DMS53 treated with DMSO at 0.1 percent for 48 hours (cell line): ENCODE measurements at regions not wholly inside any gene's neighbourhood (a gene's known extent, or its start where the extent isn't known, plus 50 kb on each side); places are given as distances from the start of the nearest gene placed in this dataset.
A peak's percentile ranks its signal among the peaks of the same experiment; 100 is the strongest.

Experiments used
- DNase-seq: peaks from one replicate; lab custom pipeline; 2025; ENCODE audit not compliant: unreplicated experiment; lab: John Stamatoyannopoulos, UW

GRCh38 chr12:28104903-28105864, 85.1 kb upstream of the CCDC91 start:
- DNase-seq = no peak

DNA sequence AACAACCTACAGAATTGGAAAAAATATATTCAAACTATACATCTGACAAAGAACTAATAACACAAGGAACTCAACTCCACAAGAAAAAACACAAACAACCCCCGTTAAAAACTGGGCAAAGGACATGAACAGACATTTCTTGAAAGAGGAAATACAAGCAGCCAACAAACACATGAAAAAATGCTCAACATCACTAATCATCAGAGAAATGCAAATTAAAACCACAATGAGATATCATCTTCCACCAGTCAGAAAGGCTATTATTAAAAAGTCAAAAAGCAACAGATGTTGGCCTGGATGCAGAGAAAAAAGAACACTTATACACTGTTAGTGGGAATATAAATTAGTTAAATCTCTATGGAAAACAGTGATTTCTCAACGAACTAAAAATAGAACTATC, 82.6 kb upstream of the CCDC91 start:
- DNase-seq = no peak

DNA sequence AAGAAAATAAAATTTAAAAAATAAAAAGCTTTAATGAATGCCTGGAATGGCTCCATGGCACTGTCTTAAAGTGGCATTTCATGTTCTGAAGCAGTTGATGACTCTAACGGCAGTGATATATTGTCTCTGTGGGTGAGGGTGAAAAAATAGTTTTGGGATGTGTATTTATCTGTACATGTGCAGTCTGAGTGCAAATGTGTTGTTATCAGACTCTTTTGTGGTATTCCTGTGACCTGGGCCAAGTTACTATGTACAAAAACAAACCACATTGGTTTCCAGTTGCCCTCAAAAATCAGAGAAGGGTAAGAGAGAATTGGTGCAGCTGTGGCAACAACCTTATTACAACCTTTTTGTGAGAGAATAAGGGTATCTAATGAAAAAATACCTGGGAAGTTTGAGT, 81.7 kb upstream of the CCDC91 start:
- no peak for DNase-seq

- DNase-seq = no peak
These were observed 79.9 kb upstream of the CCDC91 start for GRCh38 chr12:28110329-28110728.

- DNase-seq = peak; percentile 49
These were observed 75.8 kb upstream of the CCDC91 start for GRCh38 chr12:28114488-28114887.

GRCh38 chr12:28121433-28121832, 68.8 kb upstream of the CCDC91 start:
- no peak for DNase-seq

GRCh38 chr12:28121899-28122655, 68.2 kb upstream of the CCDC91 start:
- DNase-seq = no peak

DNA sequence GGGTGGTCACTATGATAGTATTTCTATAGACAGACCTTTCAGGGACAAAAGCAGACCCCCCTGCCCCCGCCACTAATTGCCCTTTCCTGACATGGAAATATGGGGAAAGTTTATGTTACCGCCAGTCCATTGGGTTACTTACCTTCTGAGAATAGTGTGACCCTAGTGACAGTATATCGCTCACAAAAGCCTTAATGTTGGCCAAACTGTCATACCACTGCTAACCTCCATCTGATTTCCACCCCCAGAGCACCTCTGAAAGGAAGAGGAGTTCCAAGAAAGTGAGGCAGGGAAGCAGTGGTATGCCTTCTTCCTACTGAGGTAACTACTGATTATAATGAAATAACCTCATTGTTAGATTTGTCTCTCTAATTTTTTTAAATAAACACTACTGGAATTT, 67.5 kb upstream of the CCDC91 start:
- no peak for DNase-seq

DNA sequence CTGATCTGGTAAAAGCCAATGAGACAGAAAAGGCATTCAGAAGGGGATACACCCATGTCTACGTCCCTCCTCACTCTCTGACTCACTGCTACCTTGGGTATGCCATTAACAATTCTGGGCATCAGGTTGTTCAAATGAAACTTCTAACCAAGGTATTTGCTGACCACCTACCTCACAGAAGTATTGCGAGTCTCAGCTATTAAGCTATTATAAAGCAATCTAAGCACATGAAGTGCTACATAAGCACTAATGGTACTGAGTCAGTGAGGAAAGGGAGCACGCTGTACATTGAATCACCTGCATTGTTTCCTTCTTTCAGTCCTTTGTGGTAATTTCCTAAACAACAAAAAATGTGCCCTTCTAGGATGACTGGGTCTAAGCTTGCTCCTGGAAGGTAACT, 62.8 kb upstream of the CCDC91 start:
- DNase-seq = no peak

GRCh38 chr12:28129031-28129430, 61.2 kb upstream of the CCDC91 start:
- DNase-seq = no peak

GRCh38 chr12:28130234-28130624, 60.0 kb upstream of the CCDC91 start:
- no peak for DNase-seq

DNA sequence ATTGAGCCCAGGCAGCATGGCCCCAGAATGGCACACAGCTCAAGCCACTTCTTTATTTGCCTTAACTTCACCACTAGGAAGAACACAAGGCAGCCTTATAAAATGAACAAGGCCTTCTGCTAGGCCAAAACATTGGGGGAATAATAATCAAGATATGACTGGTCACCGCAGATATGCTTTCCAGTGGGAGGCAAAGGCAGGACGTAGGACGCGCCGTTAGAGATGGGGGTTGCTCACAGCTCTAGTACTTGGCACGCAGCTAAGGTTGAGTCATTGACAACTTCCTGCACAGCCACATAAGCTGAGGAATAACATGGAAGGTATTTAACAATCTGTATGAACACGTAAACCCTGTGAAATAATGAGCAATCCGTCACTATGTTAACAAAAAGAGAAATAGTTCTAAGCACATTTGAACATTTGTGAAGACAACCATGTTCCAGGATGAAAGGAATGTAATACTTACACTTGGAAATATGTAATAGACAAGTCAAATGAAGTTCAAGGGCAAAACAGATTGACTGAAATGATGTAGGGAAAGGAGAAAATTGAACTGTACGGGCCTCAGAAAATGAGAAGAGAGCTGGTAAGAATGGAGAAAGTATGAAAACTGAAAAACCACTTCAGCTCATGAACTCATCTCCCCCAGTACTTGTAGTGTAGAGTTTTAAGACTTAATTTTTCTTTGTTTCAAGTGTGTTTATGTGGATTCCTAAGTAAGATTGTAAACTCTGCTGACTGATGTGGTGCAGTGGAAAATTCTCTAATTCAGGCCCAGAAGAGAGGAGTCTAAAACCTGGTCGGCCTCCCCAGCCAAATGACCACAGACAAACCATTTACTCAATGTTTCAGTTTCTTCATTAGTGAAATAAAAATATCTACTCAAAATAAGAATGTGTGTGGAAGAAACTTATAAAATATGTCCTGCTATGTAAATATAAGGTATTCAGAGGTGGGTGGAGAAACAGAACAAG, 59.3 kb upstream of the CCDC91 start:
- peak; percentile 32 for DNase-seq

GRCh38 chr12:28132398-28132797, 57.9 kb upstream of the CCDC91 start:
- no peak for DNase-seq

- DNase-seq = no peak
These were observed 54.3 kb upstream of the CCDC91 start for GRCh38 chr12:28135801-28136439.

DNA sequence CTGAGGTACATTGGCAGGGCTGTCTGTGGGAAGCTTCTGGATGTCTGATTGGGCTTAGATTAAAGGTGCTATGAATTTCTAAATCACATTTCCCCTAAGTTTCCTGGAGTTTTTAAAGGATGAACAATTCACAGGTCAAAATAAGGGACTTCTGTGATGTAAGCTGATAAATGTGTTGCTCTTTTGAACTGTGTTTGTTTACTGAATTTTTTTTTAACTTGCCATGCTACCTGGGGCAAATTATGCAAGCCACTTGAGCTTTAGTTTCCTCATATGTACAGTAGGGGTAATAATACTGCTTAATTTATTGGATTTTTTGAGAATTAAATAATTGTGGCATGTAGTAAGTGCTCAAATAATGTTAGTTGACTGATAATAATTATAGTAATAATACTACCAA, 52.8 kb upstream of the CCDC91 start:
- DNase-seq = no peak

- DNase-seq = no peak
These were observed 49.9 kb upstream of the CCDC91 start for GRCh38 chr12:28140404-28140803.
